ENCODE measurements at regions not wholly inside any gene's neighbourhood (a gene's known extent, or its start where the extent isn't known, plus 50 kb on each side); places are given as distances from the start of the nearest gene placed in this dataset.

- H3K9ac ChIP-seq (ENCODE audit: low read depth in 1 of 2, low read length in 2 of 2) = no peak overlapping the region
- DNase-seq (ENCODE audit: low spot score) = no peak
- no peaks in the 10 kb centered on the region for H3K27me3 ChIP-seq (ENCODE audit: control insufficient read depth in 4 of 4, insufficient read depth in 4 of 4, low read length in 3 of 4)
- H3K9me3 ChIP-seq (ENCODE audit: control insufficient read depth in 4 of 4, low read length in 3 of 4) = no peaks in the 10 kb centered on the region
- no peaks in the 10 kb centered on the region for H3K4me1 ChIP-seq (ENCODE audit: control insufficient read depth in 4 of 4, insufficient read depth in 4 of 4, low read length in 3 of 4)
- no peaks in the 10 kb centered on the region for H3K36me3 ChIP-seq (ENCODE audit: control insufficient read depth in 4 of 4, insufficient read depth in 3 of 4, low read depth in 1 of 4, low read length in 3 of 4)
- H3K4me3 ChIP-seq (ENCODE audit: low read depth in 1 of 3, low read length in 3 of 3) = no peak overlapping the region
- H3K27ac ChIP-seq (ENCODE audit: low read depth in 1 of 2, low read length in 2 of 2) = no peak overlapping the region
- TF ChIP-seq MAX (IDR thresholded peaks at IDR 0.05) = no peak
- no peak for TF ChIP-seq JUND (IDR thresholded peaks at IDR 0.05)
- no peak for TF ChIP-seq SP1 (IDR thresholded peaks at IDR 0.05)
- TF ChIP-seq EGR1 (IDR thresholded peaks at IDR 0.05; ENCODE audit: low read depth in 2 of 2) = no peak
- TF ChIP-seq HNF4A (conservative IDR thresholded peaks at IDR 0.05) = no peak
- TF ChIP-seq TAF1 (conservative IDR thresholded peaks at IDR 0.05) = no peak
- no peak for TF ChIP-seq NR2F2 (IDR thresholded peaks at IDR 0.05)
- TF ChIP-seq RXRA (IDR thresholded peaks at IDR 0.05) = no peak
- TF ChIP-seq FOXA1 (IDR thresholded peaks at IDR 0.05) = no peak
- no peak for TF ChIP-seq REST (IDR thresholded peaks at IDR 0.05)
- no peak for TF ChIP-seq GABPA (IDR thresholded peaks at IDR 0.05 in 1 of 2, conservative IDR thresholded peaks at IDR 0.05 in 1 of 2)
- no peak for TF ChIP-seq CTCF (IDR thresholded peaks at IDR 0.05; ENCODE audit: low read depth, low read length, missing input control)
- no peak for TF ChIP-seq HNF4G (IDR thresholded peaks at IDR 0.05)
- TF ChIP-seq ZBTB33 (IDR thresholded peaks at IDR 0.05) = no peak
- no peak for TF ChIP-seq FOXA2 (IDR thresholded peaks at IDR 0.05)
- TF ChIP-seq ATF3 (IDR thresholded peaks at IDR 0.05) = no peak
- no peak for TF ChIP-seq RAD21 (IDR thresholded peaks at IDR 0.05)
- no peak for TF ChIP-seq YY1 (IDR thresholded peaks at IDR 0.05)
Observed at GRCh38 chr10:9028231-9028630, 973.7 kb downstream of the GATA3 start.
